ENCODE measurements at regions not wholly inside any gene's neighbourhood (a gene's known extent, or its start where the extent isn't known, plus 50 kb on each side); places are given as distances from the start of the nearest gene placed in this dataset.

DNA sequence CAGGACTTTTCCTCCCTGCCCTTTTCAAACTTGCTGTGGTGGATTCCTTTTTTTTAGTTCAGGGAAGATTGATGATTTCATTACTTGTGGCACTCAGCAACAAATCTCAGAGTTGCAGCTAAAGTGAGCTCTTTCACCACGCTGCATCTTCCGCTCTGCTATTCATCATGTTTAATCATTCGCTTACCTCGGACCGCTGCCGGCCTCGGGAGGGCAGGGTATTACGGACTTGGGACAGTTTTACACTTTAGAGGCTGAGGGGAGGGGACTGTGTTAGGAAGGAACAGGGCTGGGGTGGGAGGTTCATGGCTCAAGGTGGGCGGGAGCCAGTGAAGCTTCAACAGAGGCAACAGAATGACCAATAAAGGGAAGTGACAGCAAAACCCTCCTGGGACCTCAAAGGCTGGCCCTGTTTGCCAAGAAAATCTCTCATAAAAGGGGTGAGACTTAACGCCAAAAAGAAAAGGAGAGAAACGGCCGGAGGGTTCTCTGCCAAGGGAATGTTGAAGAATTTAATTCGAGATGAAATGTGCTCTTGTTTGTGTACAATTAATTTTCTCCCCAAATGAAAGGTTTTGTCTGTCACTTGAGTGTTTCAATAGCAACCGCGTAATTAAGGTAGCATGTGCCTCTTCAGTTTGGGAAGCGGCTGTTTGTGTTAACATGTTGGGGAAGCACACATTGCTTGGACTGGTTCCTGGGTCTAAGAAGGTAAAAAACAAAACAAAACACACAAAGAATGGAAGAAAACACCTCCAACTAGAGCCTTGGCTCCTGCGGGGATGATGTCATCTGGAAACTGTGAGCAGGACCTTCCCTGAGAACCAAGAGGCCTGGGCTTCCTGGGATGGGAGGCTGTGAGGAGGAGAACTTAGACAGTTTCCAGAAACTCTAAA, 72.5 kb upstream of the SULF2 start:
- TF ChIP-seq POLR2A (IDR thresholded peaks at IDR 0.05) = no peak
- no peak for TF ChIP-seq CTCF (IDR thresholded peaks at IDR 0.05)

Data from right lobe of liver (tissue), 4 donors.